H1 (cell line): ENCODE measurements at regions not wholly inside any gene's neighbourhood (a gene's known extent, or its start where the extent isn't known, plus 50 kb on each side); places are given as distances from the start of the nearest gene placed in this dataset.

Experiments
- CTCF ChIA-PET: fragments of 300-600 bp; sonication (Branson Sonifier 250); formaldehyde crosslinking; loops from one replicate; lab custom pipeline; 2021; ENCODE audit not compliant: partially characterized antibody; lab: Charles Lee
- POLR2A ChIA-PET: fragments of 300-600 bp; sonication (Branson Sonifier 250); formaldehyde crosslinking; loops from one replicate; lab custom pipeline; 2021; ENCODE audit warnings: inconsistent platforms; ENCODE audit not compliant: partially characterized antibody; lab: Charles Lee
- DNase-seq, 2 experiments: peaks; one replicate each; pipeline versions ENCODE4 v3.0.0 to v3.0.0-alpha.2; 2010 to 2022; ENCODE audit warnings: low spot score in 2 of 2, low read depth in 1 of 2, mixed read lengths in 1 of 2
- FAIRE-seq: peaks from 2 replicates; lab custom pipeline; 2011; peaks lifted over from hg19 to GRCh38; lab: Jason Lieb, UNC
- H2AFZ ChIP-seq: 2 replicates; pipeline ENCODE4 v1.8.1; 2012; ENCODE audit warnings: low read length, inconsistent platforms
- H2AK5ac ChIP-seq: 2 replicates; pipeline ENCODE4 v1.6.1; 2013; ENCODE audit warnings: low read depth, low read length
- H2BK120ac ChIP-seq: replicated peaks from 2 replicates; pipeline ENCODE3; 2013; ENCODE audit warnings: low read depth, low read length, inconsistent platforms
- H2BK12ac ChIP-seq: 2 replicates; pipeline ENCODE4 v1.6.1; 2013; ENCODE audit warnings: low read depth, low read length
- H2BK15ac ChIP-seq: 2 replicates; pipeline ENCODE4 v1.6.1; 2013; ENCODE audit warnings: low read length
- H2BK20ac ChIP-seq: 2 replicates; pipeline ENCODE4 v1.6.1; 2013; ENCODE audit warnings: low read length
- H2BK5ac ChIP-seq: 2 replicates; pipeline ENCODE4 v1.6.1; 2013; ENCODE audit warnings: low read depth, low read length
- H3K14ac ChIP-seq: 2 replicates; pipeline ENCODE4 v1.6.1; 2013; ENCODE audit warnings: inconsistent platforms; ENCODE audit not compliant: insufficient read length
- H3K18ac ChIP-seq: 2 replicates; pipeline ENCODE4 v1.6.1; 2013; ENCODE audit warnings: low read length; ENCODE audit errors: extremely low read depth
- H3K23ac ChIP-seq: 2 replicates; pipeline ENCODE4 v1.6.1; 2013; ENCODE audit warnings: inconsistent platforms; ENCODE audit not compliant: insufficient read length
- H3K23me2 ChIP-seq: 2 replicates; pipeline ENCODE4 v1.6.1; 2013; ENCODE audit warnings: low read depth, low read length
- H3K27ac ChIP-seq: 2 replicates; pipeline ENCODE4 v1.6.1; 2011; ENCODE audit warnings: low read depth, low read length, inconsistent platforms
- H3K27me3 ChIP-seq, 4 experiments: replicated peaks in 1 of 4; 1 replicate in 1 of 4; 2 replicates in 3 of 4; pipeline versions ENCODE4 v1.6.1 to v1.8.1; 2011 to 2013; ENCODE audit warnings: low read length in 3 of 4, mild to moderate bottlenecking in 3 of 4, inconsistent platforms in 2 of 4, mixed read lengths in 2 of 4, moderate library complexity in 1 of 4; ENCODE audit not compliant: control insufficient read depth in 3 of 4, insufficient read depth in 3 of 4; ENCODE audit errors: extremely low read depth in 1 of 4
- H3K36me3 ChIP-seq, 4 experiments: 2 replicates each; pipeline versions ENCODE4 v1.6.1 to v1.8.1; 2011 to 2013; ENCODE audit warnings: mild to moderate bottlenecking in 4 of 4, low read length in 3 of 4, moderate library complexity in 2 of 4, control low read depth in 1 of 4, inconsistent platforms in 1 of 4; ENCODE audit not compliant: insufficient read depth in 4 of 4, control insufficient read depth in 2 of 4
- H3K4ac ChIP-seq: replicated peaks from 2 replicates; pipeline ENCODE3; 2013; ENCODE audit warnings: low read length, low read depth, mixed read lengths, inconsistent platforms; ENCODE audit not compliant: insufficient read length
- H3K4me1 ChIP-seq, 4 experiments: replicated peaks in 1 of 4; 1 replicate in 1 of 4; 2 replicates in 3 of 4; pipeline versions ENCODE4 v1.6.1 to v1.8.1; 2011 to 2013; ENCODE audit warnings: low read length in 3 of 4, inconsistent platforms in 2 of 4, mixed read lengths in 1 of 4; ENCODE audit not compliant: insufficient read depth in 4 of 4, control insufficient read depth in 3 of 4
- H3K4me2 ChIP-seq, 2 experiments: 2 replicates each; pipeline versions ENCODE4 v1.6.1 to v1.8.1; 2011 to 2013; ENCODE audit warnings: low read depth in 2 of 2, low read length in 2 of 2, control low read depth in 1 of 2, inconsistent platforms in 1 of 2, mild to moderate bottlenecking in 1 of 2; ENCODE audit not compliant: insufficient read depth in 1 of 2
- H3K4me3 ChIP-seq, 4 experiments: fragments of 200-600, 300-600 bp in 1 of 4; sonication (generic), shearing (Covaris generic), sonication (Bioruptor Twin) in 1 of 4; 2 replicates each; pipeline versions ENCODE4 v1.5.1 to v1.8.1; 2011 to 2016; ENCODE audit warnings: low read length in 4 of 4, low read depth in 3 of 4, control low read depth in 2 of 4, inconsistent platforms in 2 of 4, mild to moderate bottlenecking in 2 of 4, mixed read lengths in 1 of 4, moderate library complexity in 1 of 4; ENCODE audit not compliant: insufficient read depth in 2 of 4; ENCODE audit errors: extremely low read depth in 1 of 4
- H3K56ac ChIP-seq: replicated peaks from 2 replicates; pipeline ENCODE3; 2013; ENCODE audit warnings: low read depth, mild to moderate bottlenecking, mixed read lengths, low read length, inconsistent platforms; ENCODE audit not compliant: insufficient read length
- H3K79me1 ChIP-seq: 2 replicates; pipeline ENCODE4 v1.6.1; 2013; ENCODE audit warnings: low read depth, low read length, control low read depth
- H3K79me2 ChIP-seq, 2 experiments: 2 replicates each; pipeline versions ENCODE4 v1.6.1 to v1.8.1; 2012 to 2013; ENCODE audit warnings: low read length in 2 of 2, mild to moderate bottlenecking in 2 of 2, inconsistent platforms in 1 of 2; ENCODE audit not compliant: insufficient read depth in 2 of 2, control insufficient read depth in 1 of 2
- H3K9ac ChIP-seq, 4 experiments: replicated peaks in 1 of 4; 1 replicate in 1 of 4; 2 replicates in 3 of 4; pipeline versions ENCODE4 v1.6.1 to v1.8.1; 2011 to 2013; ENCODE audit warnings: low read depth in 3 of 4, low read length in 3 of 4, control low read depth in 2 of 4, mild to moderate bottlenecking in 2 of 4, moderate library complexity in 2 of 4, inconsistent platforms in 1 of 4; ENCODE audit errors: extremely low read depth in 1 of 4
- H3K9me3 ChIP-seq, 2 experiments: 2 replicates each; pipeline versions ENCODE4 v1.6.1 to v1.8.1; 2012 to 2013; ENCODE audit warnings: mild to moderate bottlenecking in 2 of 2, moderate library complexity in 2 of 2, control low read depth in 1 of 2, inconsistent platforms in 1 of 2, low read depth in 1 of 2, low read length in 1 of 2, mixed read lengths in 1 of 2; ENCODE audit not compliant: insufficient read depth in 2 of 2
- H4K20me1 ChIP-seq, 2 experiments: replicated peaks in 1 of 2; 2 replicates each; pipeline versions ENCODE3 to v1.8.1; 2011 to 2013; ENCODE audit warnings: inconsistent platforms in 2 of 2, low read length in 2 of 2, mild to moderate bottlenecking in 1 of 2; ENCODE audit not compliant: insufficient read depth in 2 of 2, control insufficient read depth in 1 of 2
- H4K5ac ChIP-seq: 2 replicates; pipeline ENCODE4 v1.6.1; 2013; ENCODE audit warnings: low read length, low read depth, mixed read lengths, inconsistent platforms; ENCODE audit not compliant: insufficient read length
- H4K8ac ChIP-seq: 2 replicates; pipeline ENCODE4 v1.8.0; 2013; ENCODE audit warnings: mild to moderate bottlenecking, moderate library complexity, low read length, inconsistent platforms; ENCODE audit not compliant: insufficient read depth; ENCODE audit errors: extremely low read depth
- H4K91ac ChIP-seq: replicated peaks from 2 replicates; pipeline ENCODE3; 2013; ENCODE audit warnings: low read length, mixed read lengths, inconsistent platforms; ENCODE audit not compliant: insufficient read length
- TBP ChIP-seq: IDR thresholded peaks from 2 replicates; pipeline ENCODE4 v1.6.1; 2011; ENCODE audit warnings: low read depth, low read length, improper control_type of control experiment
- YY1 ChIP-seq: IDR thresholded peaks from 2 replicates; pipeline ENCODE4 v1.6.1; 2011; ENCODE audit warnings: low read depth, mild to moderate bottlenecking, low read length
- WGBS, 2 experiments: shearing (Covaris generic) in 1 of 2; methylation state at CpG; one replicate each; pipeline versions ENCODE4 v1.1.6 to v1.1.7; 2013 to 2015; ENCODE audit warnings: low lambda C conversion rate in 2 of 2, mixed read lengths in 2 of 2, inconsistent platforms in 1 of 2, low coverage in 1 of 2, missing lambda C conversion rate in 1 of 2; ENCODE audit not compliant: insufficient replicate concordance in 2 of 2, insufficient coverage in 1 of 2, insufficient read length in 1 of 2; ENCODE audit errors: extremely low coverage in 1 of 2, missing lambda C conversion rate in 1 of 2; 5-methylcytosine and 5-hydroxymethylcytosine counted together

- H3K4me1 ChIP-seq: peaks cover 0 to 7% (median 5%) of the 10 kb centered on the region in 4 experiments; a peak in 5 of 7 replicates
- H3K56ac ChIP-seq: no peak overlapping the region
- no peak overlapping the region for H2BK15ac ChIP-seq
- H2AK5ac ChIP-seq: no peak overlapping the region
- H4K20me1 ChIP-seq: no peaks in the 10 kb centered on the region
- no peak overlapping the region for H2BK12ac ChIP-seq
- H3K9me3 ChIP-seq: no peaks in the 10 kb centered on the region
- H2BK20ac ChIP-seq: no peak overlapping the region
- no peak overlapping the region for H2BK120ac ChIP-seq
- no peak for FAIRE-seq
- H3K4me3 ChIP-seq: no peak overlapping the region
- H3K79me2 ChIP-seq: no peaks in the 10 kb centered on the region
- POLR2A ChIA-PET: no interaction called here
- H2AFZ ChIP-seq: no peak overlapping the region
- H2BK5ac ChIP-seq: no peak overlapping the region
- H3K36me3 ChIP-seq: no peaks in the 10 kb centered on the region
- TF ChIP-seq YY1 (no peak), TBP (no peak)
- TF ChIP-seq, all 59 proteins: peak for 0
- no peak overlapping the region for H3K4ac ChIP-seq
- no peak overlapping the region for H3K14ac ChIP-seq
- no peak overlapping the region for H3K9ac ChIP-seq
- DNase-seq: no peak
- 91% methylated on average over 2 of the region's 2 CpGs; no CpG with 5 or more reads in 1 of the 2 experiments for WGBS, 2 experiments
- no peak overlapping the region for H4K91ac ChIP-seq
- no peak overlapping the region for H3K4me2 ChIP-seq
- H3K23ac ChIP-seq: no peak overlapping the region
- H3K27ac ChIP-seq: no peak overlapping the region
- no peak overlapping the region for H4K5ac ChIP-seq
- CTCF ChIA-PET: interaction anchor here (1.2 to 1.5 kb wide), 2 partner anchors 9 to 23 kb away, joined by 3 read pairs; no protein-coding TSS in a partner anchor
- H3K79me1 ChIP-seq: no peaks in the 10 kb centered on the region
- H4K8ac ChIP-seq: no peak overlapping the region
- H3K23me2 ChIP-seq: no peaks in the 10 kb centered on the region
- no peaks in the 10 kb centered on the region for H3K27me3 ChIP-seq
- H3K18ac ChIP-seq: no peak overlapping the region
These were observed 250.9 kb upstream of the PIK3R1 start for GRCh38 chr5:67964619-67965018.
